K562 (cell line): ENCODE measurements at regions not wholly inside any gene's neighbourhood (a gene's known extent, or its start where the extent isn't known, plus 50 kb on each side); places are given as distances from the start of the nearest gene placed in this dataset.

ENCODE experiments used
- ATAC-seq: fragments of 200-7000 bp; cut with Tn5 transposase; 3 replicates; pipeline ENCODE4 v1.9.1; 2020; ENCODE audit warnings: moderate library complexity
- BruUV-seq: library from RNA; stranded (reverse); fragments of 400-500 nt; replicated peaks from 2 replicates; lab custom pipeline; 2021; lab: Mats Ljungman, UMichigan
- CTCF ChIA-PET: fragments of 300-600 bp; formaldehyde crosslinking; extraction: SDS; loops from one replicate; lab custom pipeline; 2021; ENCODE audit warnings: low intra/inter-chr PET ratio; lab: Yijun Ruan, JAX
- POLR2A ChIA-PET: fragments of 300-600, 350-650 bp; sonication (Branson Sonifier 250); formaldehyde crosslinking; extraction: SDS; loops from one replicate; lab custom pipeline; 2021; ENCODE audit warnings: antibody characterized with exemption, inconsistent platforms; lab: Yijun Ruan, JAX
- DNase-seq, 4 experiments: peaks; one replicate each; pipeline versions ENCODE4 v3.0.0 to v3.0.0-alpha.2; 2011 to 2018; ENCODE audit warnings: low spot score in 3 of 4, mixed read lengths in 3 of 4; ENCODE audit errors: extremely low read depth in 1 of 4
- FAIRE-seq: peaks from 2 replicates; lab custom pipeline; 2011; peaks lifted over from hg19 to GRCh38; lab: Jason Lieb, UNC
- H2AFZ ChIP-seq: 2 replicates; pipeline ENCODE4 v1.6.0; 2011; ENCODE audit warnings: low read depth, low read length, control low read depth, inconsistent platforms
- H3K27ac ChIP-seq: fragments of 200-600 bp; 3 replicates; pipeline ENCODE4 v1.8.0; 2011; ENCODE audit warnings: low read depth, mild to moderate bottlenecking, control low read depth, inconsistent platforms, low read length, moderate library complexity, mixed read lengths; ENCODE audit errors: extremely low read depth
- H3K27me3 ChIP-seq, 2 experiments: fragments of 300-600 bp in 1 of 2; 2 replicates in 1 of 2; 3 replicates in 1 of 2; pipeline versions ENCODE4 v1.6.0 to v1.8.0; 2011; ENCODE audit warnings: inconsistent platforms in 2 of 2, low read length in 2 of 2, mild to moderate bottlenecking in 1 of 2, mixed read lengths in 1 of 2, moderate library complexity in 1 of 2; ENCODE audit not compliant: control insufficient read depth in 2 of 2, insufficient read depth in 2 of 2
- H3K36me3 ChIP-seq: fragments of 300-600 bp; 3 replicates; pipeline ENCODE4 v1.8.0; 2011; ENCODE audit warnings: mild to moderate bottlenecking, low read length, inconsistent platforms; ENCODE audit not compliant: control insufficient read depth, insufficient read depth
- H3K4me1 ChIP-seq, 2 experiments: fragments of 200-600 bp in 1 of 2; replicated peaks in 1 of 2; 2 replicates in 1 of 2; 3 replicates in 1 of 2; pipeline versions ENCODE4 v1.5.1 to v1.8.0; 2011; ENCODE audit warnings: inconsistent platforms in 2 of 2, low read length in 2 of 2, mild to moderate bottlenecking in 1 of 2, mixed read lengths in 1 of 2, moderate library complexity in 1 of 2; ENCODE audit not compliant: control insufficient read depth in 2 of 2, insufficient read depth in 2 of 2
- H3K4me2 ChIP-seq: 2 replicates; pipeline ENCODE4 v1.6.1; 2011; ENCODE audit warnings: low read length, control low read depth, inconsistent platforms, mixed read lengths; ENCODE audit not compliant: insufficient read depth
- H3K4me3 ChIP-seq: fragments of 200-600 bp; sonication (generic), shearing (Covaris generic); 2 replicates; pipeline ENCODE4 v1.5.1; 2016; ENCODE audit warnings: control low read depth, inconsistent platforms
- H3K79me2 ChIP-seq: fragments of 200-600 bp; 3 replicates; pipeline ENCODE4 v1.8.0; 2011; ENCODE audit warnings: low read length, inconsistent platforms; ENCODE audit not compliant: control insufficient read depth, insufficient read depth
- H3K9ac ChIP-seq, 2 experiments: 2 replicates each; pipeline versions ENCODE4 v1.6.0 to v1.6.1; 2011; ENCODE audit warnings: low read depth in 2 of 2, low read length in 2 of 2, control low read depth in 1 of 2, inconsistent platforms in 1 of 2, mild to moderate bottlenecking in 1 of 2, mixed read lengths in 1 of 2; ENCODE audit not compliant: insufficient read depth in 1 of 2
- H3K9me1 ChIP-seq: one replicate; pipeline ENCODE4 v1.6.0; 2011; ENCODE audit warnings: inconsistent platforms, mild to moderate bottlenecking, low read length, moderate library complexity; ENCODE audit not compliant: control insufficient read depth, insufficient read depth
- H3K9me3 ChIP-seq: replicated peaks from 2 replicates; pipeline ENCODE4 v1.5.1; 2011; ENCODE audit warnings: low read depth, low read length, inconsistent platforms; ENCODE audit not compliant: control insufficient read depth, insufficient read depth
- H4K20me1 ChIP-seq: replicated peaks from 2 replicates; pipeline ENCODE4 v1.6.1; 2011; ENCODE audit warnings: low read length, inconsistent platforms, mixed read lengths; ENCODE audit not compliant: control insufficient read depth, insufficient read depth
- CBFB ChIP-seq: sonication (generic); formaldehyde crosslinking; IDR thresholded peaks from 2 replicates; pipeline ENCODE4 v1.4.0; 2020; ENCODE audit warnings: mild to moderate bottlenecking, missing genetic modification reagents
- CHCHD3 ChIP-seq: fragments of 250-450 bp; sonication (Bioruptor Pico); IDR thresholded peaks from 2 replicates; pipeline ENCODE4 v2.1.2; 2022; ENCODE audit warnings: mild to moderate bottlenecking
- NONO ChIP-seq, 2 experiments: fragments of 200-400 bp in 1 of 2; fragments of 450-650 bp in 1 of 2; formaldehyde crosslinking in 1 of 2; IDR thresholded peaks; 2 replicates each; pipeline ENCODE4 v1.6.1; 2017; ENCODE audit warnings: low read depth in 2 of 2, mild to moderate bottlenecking in 2 of 2, moderate library complexity in 2 of 2, low read length in 1 of 2
- SAP30 ChIP-seq: fragments of 200-600 bp; sonication (generic); IDR thresholded peaks from 2 replicates; pipeline ENCODE4 v1.6.1; 2012; ENCODE audit warnings: borderline replicate concordance, low read depth, mild to moderate bottlenecking, moderate library complexity, low read length, control low read depth, inconsistent platforms; ENCODE audit not compliant: insufficient read depth, poor library complexity, severe bottlenecking
- SOX6 ChIP-seq: fragments of 450-650 bp; IDR thresholded peaks from 2 replicates; pipeline ENCODE4 v1.6.1; 2014; ENCODE audit warnings: mild to moderate bottlenecking
- ZNF253 ChIP-seq: fragments of 250-450 bp; sonication (Bioruptor Pico); conservative IDR thresholded peaks from 2 replicates; pipeline ENCODE4 v1.6.1; 2021; ENCODE audit warnings: mild to moderate bottlenecking
- ZNF507 ChIP-seq: conservative IDR thresholded peaks from 2 replicates; pipeline ENCODE4 v1.6.1; 2017; ENCODE audit warnings: missing genetic modification characterization, missing compliant biosample characterization
- WGBS: fragments of 100-300 bp; shearing (Covaris generic); methylation state at CpG from one replicate; pipeline ENCODE4 v1.1.6; 2016; ENCODE audit warnings: low coverage, mixed read lengths; ENCODE audit not compliant: insufficient coverage; ENCODE audit errors: missing lambda C conversion rate; 5-methylcytosine and 5-hydroxymethylcytosine counted together
- in situ Hi-C: fragments of 300-500 bp; cut with MboI; formaldehyde crosslinking; loops from 4 replicates; pipeline ENCODE4 v1.15.0; 2018; ENCODE audit warnings: inconsistent platforms, mixed read lengths
- intact Hi-C: fragments of 100-400 bp; cut with micrococcal nuclease; formaldehyde crosslinking; loops from 2 replicates; pipeline ENCODE4 v1.14.2; 2022

GRCh38 chr1:80566867-80567266, 1233.9 kb upstream of the ADGRL2 start (continued):
- TF ChIP-seq NONO (IDR thresholded peaks at IDR 0.05; ENCODE audit: low read depth in 2 of 2, low read length in 1 of 2) (no peak), ZNF253 (CRISPR knock-in tag) (no peak), CHCHD3 (no peak)

- intact Hi-C loops (no loop called here), in situ Hi-C loops (no loop called here)
- H3K27me3 ChIP-seq: no peaks in the 10 kb centered on the region
- H3K9me3 ChIP-seq: no peaks in the 10 kb centered on the region
- H2AFZ ChIP-seq: no peak overlapping the region
- no TSS peak for BruUV-seq
- TF ChIP-seq ZNF507 (tag): no peak
- no peak for TF ChIP-seq SOX6
- no peak for TF ChIP-seq CBFB (CRISPR knock-in tag)
- no peak for TF ChIP-seq SAP30
- no peak overlapping the region for H3K9ac ChIP-seq
- WGBS: 5% methylated on average over 1 of the region's 1 CpG
- no peak overlapping the region for H3K4me3 ChIP-seq
- no peaks in the 10 kb centered on the region for H3K36me3 ChIP-seq
- ChIA-PET POLR2A (no interaction called here), CTCF (no interaction called here)
- no peak overlapping the region for H3K4me2 ChIP-seq
- no peaks in the 10 kb centered on the region for H3K9me1 ChIP-seq
- no peak for FAIRE-seq
- no peaks in the 10 kb centered on the region for H3K79me2 ChIP-seq
- no peak for ATAC-seq
- no peak overlapping the region for H3K27ac ChIP-seq
- H3K4me1 ChIP-seq: no peaks in the 10 kb centered on the region
- DNase-seq: no peak
- H4K20me1 ChIP-seq: no peaks in the 10 kb centered on the region
These were observed 1234.6 kb upstream of the ADGRL2 start for GRCh38 chr1:80566123-80566522.
